GM06990 (cell line): ENCODE measurements at regions not wholly inside any gene's neighbourhood (a gene's known extent, or its start where the extent isn't known, plus 50 kb on each side); places are given as distances from the start of the nearest gene placed in this dataset.

ENCODE experiments used
- DNase-seq: peaks from one replicate; pipeline ENCODE4 v3.0.0-alpha.2; 2011; ENCODE audit not compliant: insufficient read length; ENCODE audit errors: extremely low read depth
- H3K27me3 ChIP-seq: replicated peaks from 2 replicates; pipeline ENCODE4 v1.6.0; 2011; ENCODE audit warnings: low read length; ENCODE audit not compliant: control insufficient read depth, insufficient read depth
- H3K36me3 ChIP-seq: 2 replicates; pipeline ENCODE4 v1.5.1; 2011; ENCODE audit warnings: low read length; ENCODE audit not compliant: control insufficient read depth, insufficient read depth
- H3K4me3 ChIP-seq: replicated peaks from 2 replicates; pipeline ENCODE4 v1.5.1; 2011; ENCODE audit warnings: low read depth, mild to moderate bottlenecking, control low read depth, low read length
- TF ChIP-seq, protein P1 (sequence below): IDR thresholded peaks from 2 replicates; pipeline ENCODE4 v1.5.1; 2011; ENCODE audit warnings: low read length, control low read depth, mild to moderate bottlenecking, inconsistent platforms; ENCODE audit not compliant: insufficient read depth, poor library complexity, severe bottlenecking

DNA sequence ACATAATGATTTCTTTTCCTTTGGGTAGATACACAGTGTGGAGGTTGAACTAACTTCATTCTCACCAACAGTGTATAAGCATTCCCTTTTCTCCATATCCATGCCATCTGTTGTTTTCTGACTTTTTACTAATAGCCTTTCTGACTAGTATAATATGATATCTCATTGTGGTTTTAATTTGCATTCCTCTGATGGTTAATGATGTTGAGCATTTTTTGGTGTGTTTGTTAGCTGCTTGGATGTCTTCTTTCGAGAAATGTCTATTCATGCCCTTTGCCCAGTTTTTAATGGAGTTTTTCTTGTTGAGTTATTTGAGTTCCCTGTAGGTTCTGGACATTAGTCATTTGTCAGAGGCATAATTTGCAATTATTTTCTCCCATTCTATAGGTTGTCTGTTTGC is 59.8 kb downstream of the MARCHF4 start:
- TF ChIP-seq, protein P1, sequence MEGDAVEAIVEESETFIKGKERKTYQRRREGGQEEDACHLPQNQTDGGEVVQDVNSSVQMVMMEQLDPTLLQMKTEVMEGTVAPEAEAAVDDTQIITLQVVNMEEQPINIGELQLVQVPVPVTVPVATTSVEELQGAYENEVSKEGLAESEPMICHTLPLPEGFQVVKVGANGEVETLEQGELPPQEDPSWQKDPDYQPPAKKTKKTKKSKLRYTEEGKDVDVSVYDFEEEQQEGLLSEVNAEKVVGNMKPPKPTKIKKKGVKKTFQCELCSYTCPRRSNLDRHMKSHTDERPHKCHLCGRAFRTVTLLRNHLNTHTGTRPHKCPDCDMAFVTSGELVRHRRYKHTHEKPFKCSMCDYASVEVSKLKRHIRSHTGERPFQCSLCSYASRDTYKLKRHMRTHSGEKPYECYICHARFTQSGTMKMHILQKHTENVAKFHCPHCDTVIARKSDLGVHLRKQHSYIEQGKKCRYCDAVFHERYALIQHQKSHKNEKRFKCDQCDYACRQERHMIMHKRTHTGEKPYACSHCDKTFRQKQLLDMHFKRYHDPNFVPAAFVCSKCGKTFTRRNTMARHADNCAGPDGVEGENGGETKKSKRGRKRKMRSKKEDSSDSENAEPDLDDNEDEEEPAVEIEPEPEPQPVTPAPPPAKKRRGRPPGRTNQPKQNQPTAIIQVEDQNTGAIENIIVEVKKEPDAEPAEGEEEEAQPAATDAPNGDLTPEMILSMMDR = no peak
- no peaks in the 10 kb centered on the region for H3K36me3 ChIP-seq
- no peaks in the 10 kb centered on the region for H3K27me3 ChIP-seq
- DNase-seq = no peak
- no peak overlapping the region for H3K4me3 ChIP-seq

DNA sequence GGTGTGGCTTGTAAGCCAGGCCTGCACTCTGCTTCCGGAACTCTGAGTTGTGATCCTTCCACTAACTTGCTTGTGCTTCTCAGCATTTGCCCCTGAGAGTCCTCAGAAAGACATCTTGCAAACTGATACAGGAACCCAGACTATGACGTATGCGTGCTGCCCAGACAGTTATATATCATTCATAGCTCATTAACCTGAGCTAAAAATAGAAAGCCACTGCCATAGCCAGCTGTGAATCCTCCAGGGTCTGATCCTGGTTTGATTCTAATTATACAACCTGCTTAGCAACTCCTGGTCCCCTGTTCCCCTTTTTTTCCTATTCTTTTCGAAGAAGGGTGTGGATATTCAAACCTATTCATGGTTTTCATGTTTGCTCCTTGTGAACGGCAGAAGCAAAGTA is 63.7 kb downstream of the MARCHF4 start:
- TF ChIP-seq, protein P1 = no peak
- Histone ChIP-seq H3K4me3 (no peak overlapping the region), H3K36me3 (no peaks in the 10 kb centered on the region), H3K27me3 (no peaks in the 10 kb centered on the region)
- no peak for DNase-seq

DNA sequence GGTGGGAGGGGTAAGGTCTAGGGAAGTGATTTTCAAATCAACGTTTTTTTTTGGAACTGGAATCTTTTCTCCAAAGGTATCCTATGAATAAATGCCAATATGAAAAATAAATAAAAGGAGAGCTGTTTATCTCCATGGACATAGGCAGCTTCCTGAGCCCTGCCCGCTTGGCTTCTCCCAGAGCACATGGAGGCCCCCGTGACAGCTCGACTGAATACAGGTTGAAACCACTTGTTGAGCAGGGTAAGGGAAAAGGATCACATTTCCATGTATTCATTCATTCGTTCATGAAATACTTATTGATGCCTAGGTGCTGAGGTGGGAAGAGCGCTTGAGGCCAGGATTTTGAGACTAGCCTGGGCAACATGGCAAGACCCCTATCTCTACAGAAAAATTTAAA is 64.8 kb downstream of the MARCHF4 start:
- TF ChIP-seq, protein P1 = no peak
- Histone ChIP-seq H3K27me3 (no peaks in the 10 kb centered on the region), H3K36me3 (no peaks in the 10 kb centered on the region), H3K4me3 (no peak overlapping the region)
- DNase-seq = no peak

DNA sequence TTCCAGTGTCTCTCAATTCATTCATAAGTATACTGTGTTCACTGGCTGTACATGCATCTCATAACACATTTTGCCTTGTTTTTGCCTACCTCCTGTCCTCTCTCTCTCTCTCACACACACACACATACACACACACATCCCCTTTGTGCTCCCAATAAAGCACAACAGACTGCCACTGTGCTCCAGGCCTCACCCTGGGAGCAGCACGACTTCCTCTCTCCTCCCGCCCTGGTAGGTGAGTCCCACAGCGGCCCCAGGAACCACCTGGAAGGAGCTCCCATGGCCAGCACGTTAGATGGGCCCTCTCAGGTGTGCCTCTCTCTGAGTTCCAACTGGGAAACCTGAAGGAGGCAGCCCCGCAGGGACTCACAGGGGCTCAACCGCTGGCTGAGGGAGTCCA is 65.4 kb downstream of the MARCHF4 start:
- DNase-seq = no peak
- Histone ChIP-seq H3K36me3 (no peaks in the 10 kb centered on the region), H3K27me3 (no peaks in the 10 kb centered on the region), H3K4me3 (no peak overlapping the region)
- TF ChIP-seq, protein P1 = no peak

DNA sequence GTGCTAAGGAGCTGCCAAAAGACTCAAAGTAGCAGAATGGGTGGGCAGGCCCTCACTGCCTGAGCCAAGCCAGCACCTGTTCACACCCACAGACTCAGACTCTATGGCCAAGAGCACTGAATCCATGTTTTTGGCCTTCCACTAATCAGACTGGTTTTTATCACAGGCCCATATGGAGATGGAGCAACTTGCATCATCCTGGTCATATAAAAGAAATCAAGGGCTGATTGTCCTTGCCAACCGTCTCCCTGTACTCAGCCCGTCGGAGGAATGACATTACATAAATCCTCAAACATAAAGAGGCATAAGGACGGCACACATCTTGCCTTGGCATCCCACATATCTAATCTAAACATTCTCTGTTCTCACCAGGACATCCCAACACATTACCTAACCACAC is 66.7 kb downstream of the MARCHF4 start:
- Histone ChIP-seq H3K27me3 (no peaks in the 10 kb centered on the region), H3K36me3 (no peaks in the 10 kb centered on the region), H3K4me3 (no peak overlapping the region)
- DNase-seq = no peak
- TF ChIP-seq, protein P1 = no peak

DNA sequence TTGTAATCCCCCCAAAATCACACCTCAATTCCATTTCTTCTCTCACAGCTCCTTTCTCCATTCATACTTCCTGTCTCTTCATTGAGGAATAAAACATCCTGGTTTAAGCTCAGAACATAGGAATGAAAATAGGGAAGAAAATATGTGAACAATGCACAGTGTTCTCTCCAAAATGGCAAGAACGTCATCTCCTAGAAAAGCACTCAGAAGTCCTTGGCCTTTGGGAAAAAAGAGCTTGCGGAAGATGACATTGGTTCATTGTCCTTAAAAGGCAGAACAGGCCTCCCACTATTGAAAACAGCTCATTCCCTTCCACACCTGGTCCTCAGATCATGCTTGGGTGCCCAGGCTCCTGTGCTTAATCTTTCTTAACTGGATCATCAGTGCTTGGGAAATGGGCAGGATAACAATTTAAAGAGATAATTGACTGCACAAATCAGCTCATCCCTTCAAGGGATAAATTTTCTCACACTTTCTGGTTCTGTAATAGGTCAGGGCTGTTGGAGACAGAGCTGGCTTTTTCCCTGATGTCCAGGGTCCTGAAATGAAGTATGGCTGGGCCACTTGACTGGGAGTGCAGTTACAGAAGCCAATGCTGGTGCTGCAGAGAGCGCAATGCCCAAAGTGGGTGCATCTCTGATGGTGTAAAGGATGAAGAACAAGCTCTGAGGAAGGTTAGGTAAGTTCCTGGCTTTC is 69.2 kb downstream of the MARCHF4 start:
- Histone ChIP-seq H3K4me3 (no peak overlapping the region), H3K27me3 (0 out of 2 replicates have a peak, but pooled peaks cover 2% of the 10 kb centered on the region), H3K36me3 (no peaks in the 10 kb centered on the region)
- DNase-seq = no peak
- TF ChIP-seq, protein P1 = no peak
